ENCODE measurements at regions not wholly inside any gene's neighbourhood (a gene's known extent, or its start where the extent isn't known, plus 50 kb on each side); places are given as distances from the start of the nearest gene placed in this dataset.

DNA sequence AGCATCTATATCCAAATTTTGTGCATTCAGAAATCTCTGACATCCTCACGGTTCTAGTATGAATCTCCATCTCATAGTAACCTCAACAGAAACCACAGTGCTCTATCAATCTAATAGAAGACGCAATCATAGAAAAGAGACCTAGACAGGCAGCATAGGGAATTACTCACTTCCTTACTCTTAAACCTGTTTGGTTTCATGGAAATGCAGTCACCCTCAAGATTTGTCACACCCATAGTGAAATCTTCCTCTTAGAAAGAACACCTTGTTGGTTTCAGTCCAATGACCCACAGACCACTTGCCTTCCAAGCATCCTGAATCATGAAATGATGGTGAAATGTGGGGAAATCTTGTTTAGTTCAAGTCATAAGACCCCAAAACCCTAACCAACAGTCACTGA, 166.1 kb upstream of the PRDM1 start:
- Mint-ChIP-seq H3K4me3 (no peak overlapping the region), H3K4me1 (ENCODE audit: low read depth) (peaks cover 11% of the 10 kb centered on the region), H3K9me3 (peaks cover 4% of the 10 kb centered on the region), H3K36me3 (ENCODE audit: low read depth) (no peaks in the 10 kb centered on the region), H3K27ac (peak overlapping the region; percentile 15), H3K27me3 (peaks cover 10% of the 10 kb centered on the region)

- Mint-ChIP-seq H3K36me3 (ENCODE audit: low read depth) (no peaks in the 10 kb centered on the region), H3K27me3 (peaks cover 14% of the 10 kb centered on the region), H3K9me3 (peaks cover 4% of the 10 kb centered on the region), H3K4me1 (ENCODE audit: low read depth) (peaks cover 11% of the 10 kb centered on the region), H3K4me3 (no peak overlapping the region), H3K27ac (no peak overlapping the region)
Measured at GRCh38 chr6:105917038-105917695, 169.0 kb upstream of the PRDM1 start.

- no peaks in the 10 kb centered on the region for H3K4me1 Mint-ChIP-seq (ENCODE audit: low read depth)
- no peaks in the 10 kb centered on the region for H3K36me3 Mint-ChIP-seq (ENCODE audit: low read depth)
- H3K27ac Mint-ChIP-seq = no peak overlapping the region
- H3K9me3 Mint-ChIP-seq = peaks cover 4% of the 10 kb centered on the region
- no peak overlapping the region for H3K4me3 Mint-ChIP-seq
- peaks cover 20% of the 10 kb centered on the region for H3K27me3 Mint-ChIP-seq
Measured at GRCh38 chr6:105911106-105911629, 175.0 kb upstream of the PRDM1 start.

DNA sequence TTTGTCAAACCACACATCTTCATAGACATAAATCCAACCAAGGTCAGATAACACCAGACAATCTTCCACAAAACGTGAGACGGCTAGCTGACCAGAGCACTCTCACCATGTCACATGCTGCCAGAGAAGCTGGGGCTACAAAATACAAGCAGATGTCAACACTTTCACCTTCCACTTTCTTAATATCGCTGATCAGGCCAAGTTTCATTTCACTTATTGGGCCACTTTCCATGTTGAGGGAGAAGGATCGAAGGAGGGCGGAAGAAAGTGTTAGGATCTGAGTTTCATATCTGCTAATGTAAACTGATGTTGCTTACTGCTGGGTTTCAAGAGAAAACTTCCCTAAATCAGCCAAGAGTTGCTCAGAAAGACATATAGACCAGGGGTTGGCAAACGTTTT, 177.0 kb upstream of the PRDM1 start:
- no peaks in the 10 kb centered on the region for H3K4me1 Mint-ChIP-seq (ENCODE audit: low read depth)
- peaks cover 19% of the 10 kb centered on the region for H3K27me3 Mint-ChIP-seq
- H3K4me3 Mint-ChIP-seq = no peak overlapping the region
- no peaks in the 10 kb centered on the region for H3K36me3 Mint-ChIP-seq (ENCODE audit: low read depth)
- H3K9me3 Mint-ChIP-seq = no peaks in the 10 kb centered on the region
- H3K27ac Mint-ChIP-seq = no peak overlapping the region

GRCh38 chr6:105907991-105908390, 178.1 kb upstream of the PRDM1 start:
- Mint-ChIP-seq H3K4me3 (no peak overlapping the region), H3K27ac (no peak overlapping the region), H3K27me3 (peaks cover 11% of the 10 kb centered on the region), H3K4me1 (ENCODE audit: low read depth) (no peaks in the 10 kb centered on the region), H3K9me3 (no peaks in the 10 kb centered on the region), H3K36me3 (ENCODE audit: low read depth) (no peaks in the 10 kb centered on the region)

- H3K4me3 Mint-ChIP-seq = no peak overlapping the region
- no peaks in the 10 kb centered on the region for H3K9me3 Mint-ChIP-seq
- no peak overlapping the region for H3K27ac Mint-ChIP-seq
- H3K36me3 Mint-ChIP-seq (ENCODE audit: low read depth) = no peaks in the 10 kb centered on the region
- H3K27me3 Mint-ChIP-seq = peaks cover 11% of the 10 kb centered on the region
- H3K4me1 Mint-ChIP-seq (ENCODE audit: low read depth) = no peaks in the 10 kb centered on the region
Measured at GRCh38 chr6:105907301-105907700, 178.8 kb upstream of the PRDM1 start.

- Mint-ChIP-seq H3K4me3 (no peak overlapping the region), H3K4me1 (ENCODE audit: low read depth) (peaks cover 22% of the 10 kb centered on the region), H3K27me3 (peaks cover 3% of the 10 kb centered on the region), H3K9me3 (no peaks in the 10 kb centered on the region), H3K27ac (no peak overlapping the region), H3K36me3 (ENCODE audit: low read depth) (no peaks in the 10 kb centered on the region)
Measured at GRCh38 chr6:105902401-105903031, 183.6 kb upstream of the PRDM1 start.

DNA sequence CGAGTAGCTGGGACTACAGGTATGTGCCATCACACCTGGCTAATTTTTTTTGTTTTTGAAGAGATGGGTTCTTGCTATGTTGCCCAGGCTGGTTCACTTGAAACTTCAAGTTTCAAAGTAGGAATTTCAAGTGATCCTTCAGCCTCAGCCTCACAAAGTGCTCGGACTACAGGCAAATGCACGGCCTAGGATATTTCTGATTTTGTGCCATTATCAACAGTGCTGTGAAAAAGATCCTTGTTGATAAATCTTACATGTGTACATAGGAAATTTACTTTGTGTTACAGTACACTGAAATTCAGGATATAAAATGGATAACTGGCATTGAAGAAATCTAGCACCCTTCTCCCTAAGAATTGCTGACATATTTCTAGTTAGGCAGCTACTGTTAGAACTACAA, 184.6 kb upstream of the PRDM1 start:
- no peaks in the 10 kb centered on the region for H3K9me3 Mint-ChIP-seq
- H3K4me3 Mint-ChIP-seq = no peak overlapping the region
- no peak overlapping the region for H3K27ac Mint-ChIP-seq
- no peaks in the 10 kb centered on the region for H3K27me3 Mint-ChIP-seq
- H3K4me1 Mint-ChIP-seq (ENCODE audit: low read depth) = peaks cover 22% of the 10 kb centered on the region
- no peaks in the 10 kb centered on the region for H3K36me3 Mint-ChIP-seq (ENCODE audit: low read depth)

DNA sequence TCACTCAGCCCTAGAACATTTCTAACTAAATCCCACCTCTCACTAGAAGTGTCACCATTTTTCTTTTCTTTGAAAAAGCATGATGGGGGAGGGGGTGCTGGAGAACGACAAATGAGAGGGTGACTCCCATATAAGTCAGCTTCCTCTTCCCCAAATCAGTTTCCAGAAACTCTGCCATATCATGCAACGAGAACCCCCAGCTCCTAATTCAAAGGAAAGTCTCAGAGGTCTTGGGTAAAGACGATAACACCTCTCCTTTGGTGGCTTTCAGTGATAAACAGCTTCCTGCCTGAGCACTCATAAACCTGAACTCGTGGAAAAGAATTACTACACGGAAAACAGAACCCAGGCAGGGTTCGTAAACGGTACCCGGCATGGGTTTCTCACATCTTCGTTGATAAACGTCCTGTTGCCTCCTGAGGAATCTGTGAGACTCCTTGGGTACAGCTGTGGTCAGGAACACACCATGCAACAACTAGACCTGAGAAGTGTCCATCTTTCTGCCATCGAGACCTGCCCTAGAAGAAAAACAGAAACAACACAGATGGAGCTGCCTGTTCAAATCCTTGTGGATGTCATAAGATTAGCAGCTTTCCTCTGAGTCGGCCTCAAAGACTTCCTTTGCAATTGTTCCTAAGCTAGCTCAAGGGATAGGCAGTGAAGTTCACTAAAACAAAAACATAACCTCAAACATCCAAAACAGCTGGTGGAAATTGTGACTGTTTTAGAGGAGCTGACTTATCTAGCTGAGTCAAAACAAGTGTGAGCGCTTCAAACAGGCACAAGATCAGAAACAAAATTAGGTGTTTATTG, 185.8 kb upstream of the PRDM1 start:
- no peaks in the 10 kb centered on the region for H3K36me3 Mint-ChIP-seq (ENCODE audit: low read depth)
- peak overlapping the region; percentile 47 for H3K27ac Mint-ChIP-seq
- H3K4me3 Mint-ChIP-seq = peak overlapping the region; percentile 51
- H3K4me1 Mint-ChIP-seq (ENCODE audit: low read depth) = peaks cover 22% of the 10 kb centered on the region
- no peaks in the 10 kb centered on the region for H3K27me3 Mint-ChIP-seq
- H3K9me3 Mint-ChIP-seq = no peaks in the 10 kb centered on the region

GRCh38 chr6:105898286-105898685, 187.8 kb upstream of the PRDM1 start:
- Mint-ChIP-seq H3K27ac (no peak overlapping the region), H3K36me3 (ENCODE audit: low read depth) (no peaks in the 10 kb centered on the region), H3K9me3 (no peaks in the 10 kb centered on the region), H3K27me3 (peaks cover 12% of the 10 kb centered on the region), H3K4me1 (ENCODE audit: low read depth) (peaks cover 22% of the 10 kb centered on the region), H3K4me3 (no peak overlapping the region)

GRCh38 chr6:105897131-105897530, 189.0 kb upstream of the PRDM1 start:
- H3K4me1 Mint-ChIP-seq (ENCODE audit: low read depth) = peaks cover 28% of the 10 kb centered on the region
- H3K27ac Mint-ChIP-seq = no peak overlapping the region
- no peaks in the 10 kb centered on the region for H3K9me3 Mint-ChIP-seq
- no peaks in the 10 kb centered on the region for H3K36me3 Mint-ChIP-seq (ENCODE audit: low read depth)
- H3K27me3 Mint-ChIP-seq = peaks cover 17% of the 10 kb centered on the region
- no peak overlapping the region for H3K4me3 Mint-ChIP-seq

- no peak overlapping the region for H3K4me3 Mint-ChIP-seq
- H3K27me3 Mint-ChIP-seq = peaks cover 17% of the 10 kb centered on the region
- no peaks in the 10 kb centered on the region for H3K36me3 Mint-ChIP-seq (ENCODE audit: low read depth)
- H3K4me1 Mint-ChIP-seq (ENCODE audit: low read depth) = peaks cover 28% of the 10 kb centered on the region
- H3K27ac Mint-ChIP-seq = no peak overlapping the region
- H3K9me3 Mint-ChIP-seq = no peaks in the 10 kb centered on the region
Measured at GRCh38 chr6:105896821-105897095, 189.4 kb upstream of the PRDM1 start.

DNA sequence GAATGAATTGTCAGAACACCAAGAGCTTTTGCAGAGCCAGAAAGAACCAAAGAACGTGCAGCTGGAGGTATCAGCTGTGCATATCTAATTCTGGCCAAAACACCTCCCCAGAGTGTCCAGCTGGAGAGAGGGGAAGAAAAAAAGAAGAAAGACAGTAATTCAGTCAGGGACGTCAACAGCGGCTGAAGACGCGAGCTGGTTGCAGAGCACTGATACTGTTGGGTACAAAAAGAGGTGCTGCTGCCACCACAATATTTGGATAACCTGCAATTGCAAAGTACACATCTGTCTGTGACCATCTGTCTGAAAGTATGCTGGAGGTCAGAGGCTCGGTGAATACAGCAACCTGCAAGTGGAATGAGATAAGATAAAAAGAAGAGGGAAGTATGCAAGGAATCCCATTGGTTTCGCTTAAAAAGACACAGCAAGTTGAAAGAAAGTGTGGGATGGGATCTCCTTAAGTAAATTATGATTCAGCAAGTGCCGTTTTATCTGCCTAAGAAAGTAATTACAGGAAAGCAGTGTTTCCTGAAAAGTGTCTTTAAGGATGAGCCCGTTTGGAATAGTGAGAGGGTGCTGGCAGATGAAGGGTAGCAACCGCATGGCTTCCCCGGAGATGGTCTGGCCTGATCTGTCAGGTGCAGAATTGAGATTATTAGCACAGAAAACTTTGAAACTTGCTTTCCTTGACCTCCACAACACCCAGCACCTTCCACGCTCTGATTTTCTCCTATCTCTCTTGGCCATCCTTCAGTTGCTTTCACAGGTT, 189.9 kb upstream of the PRDM1 start:
- peaks cover 18% of the 10 kb centered on the region for H3K27me3 Mint-ChIP-seq
- H3K4me3 Mint-ChIP-seq = no peak overlapping the region
- no peaks in the 10 kb centered on the region for H3K36me3 Mint-ChIP-seq (ENCODE audit: low read depth)
- no peaks in the 10 kb centered on the region for H3K9me3 Mint-ChIP-seq
- peaks cover 28% of the 10 kb centered on the region for H3K4me1 Mint-ChIP-seq (ENCODE audit: low read depth)
- no peak overlapping the region for H3K27ac Mint-ChIP-seq

DNA sequence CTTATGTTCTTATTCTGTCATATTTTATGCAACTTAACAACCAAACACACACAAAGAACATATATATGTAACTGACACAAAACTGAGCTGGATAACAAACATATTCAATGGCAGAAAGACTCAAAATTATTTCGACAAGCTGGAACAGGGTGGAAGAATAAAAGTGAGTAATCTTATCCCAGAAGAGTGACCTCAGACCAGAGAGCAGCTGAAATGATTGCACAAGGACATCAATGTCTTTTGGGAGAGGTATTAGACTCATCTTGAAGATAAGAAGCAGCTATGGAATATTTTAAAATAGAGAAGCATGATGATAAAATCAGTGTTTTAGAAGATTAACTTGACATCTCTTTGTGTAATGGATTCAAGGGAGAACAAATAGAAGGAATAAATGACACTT, 191.6 kb upstream of the PRDM1 start:
- H3K36me3 Mint-ChIP-seq (ENCODE audit: low read depth) = no peaks in the 10 kb centered on the region
- H3K9me3 Mint-ChIP-seq = no peaks in the 10 kb centered on the region
- H3K27me3 Mint-ChIP-seq = peaks cover 20% of the 10 kb centered on the region
- no peak overlapping the region for H3K27ac Mint-ChIP-seq
- H3K4me3 Mint-ChIP-seq = no peak overlapping the region
- peaks cover 16% of the 10 kb centered on the region for H3K4me1 Mint-ChIP-seq (ENCODE audit: low read depth)

DNA sequence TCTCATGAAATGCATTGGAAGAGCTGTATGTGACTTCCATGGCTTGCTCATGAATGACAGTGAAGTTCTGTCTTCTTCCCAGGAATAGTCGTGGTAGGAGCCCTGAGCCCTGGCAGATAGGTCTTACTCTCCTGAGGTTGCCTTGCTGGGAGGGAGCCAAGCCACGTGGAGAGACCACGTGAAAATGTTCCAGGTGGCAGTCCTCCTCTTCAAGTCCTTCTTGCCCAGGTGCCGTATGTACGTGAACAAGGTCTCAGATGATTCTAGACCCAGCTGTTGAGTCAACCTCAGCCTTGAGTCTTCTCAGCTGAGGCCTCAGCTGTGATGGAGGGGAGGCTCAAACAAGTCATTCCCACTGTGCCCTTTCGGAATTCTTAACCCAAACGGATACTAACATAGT, 192.4 kb upstream of the PRDM1 start:
- Mint-ChIP-seq H3K27ac (no peak overlapping the region), H3K36me3 (ENCODE audit: low read depth) (no peaks in the 10 kb centered on the region), H3K9me3 (no peaks in the 10 kb centered on the region), H3K4me3 (no peak overlapping the region), H3K4me1 (ENCODE audit: low read depth) (peaks cover 15% of the 10 kb centered on the region), H3K27me3 (peaks cover 20% of the 10 kb centered on the region)

Data from stimulated activated naive CD8-positive, alpha-beta T cell treated with anti-CD3 and anti-CD28 coated beads, Interleukin-15, Interleukin-2, amounts not matched to agents 100 ng/mL and 50 ng/mL, for 24 hours (primary cell).